GM21576 (cell line): ENCODE measurements at regions not wholly inside any gene's neighbourhood (a gene's known extent, or its start where the extent isn't known, plus 50 kb on each side); places are given as distances from the start of the nearest gene placed in this dataset.

Source experiments
- ATAC-seq: cut with Tn5 transposase; IDR thresholded peaks from one replicate; pipeline ENCODE4 v1.9.1; 2021; ENCODE audit warnings: mild to moderate bottlenecking, moderate library complexity; ENCODE audit not compliant: unreplicated experiment

- ATAC-seq = no peak
Observed at GRCh38 chr6:102549221-102549874, 1155.8 kb downstream of the GRIK2 start.

- ATAC-seq = no peak
Observed at GRCh38 chr6:102525336-102525735, 1131.8 kb downstream of the GRIK2 start.

GRCh38 chr6:102520966-102521365, 1127.5 kb downstream of the GRIK2 start:
- ATAC-seq = no peak

- ATAC-seq = no peak
Observed at GRCh38 chr6:102517506-102517905, 1124.0 kb downstream of the GRIK2 start.

- no peak for ATAC-seq
Observed at GRCh38 chr6:102501615-102502014, 1108.1 kb downstream of the GRIK2 start.

GRCh38 chr6:102494808-102495207, 1101.3 kb downstream of the GRIK2 start:
- no peak for ATAC-seq

GRCh38 chr6:102493485-102493884, 1100.0 kb downstream of the GRIK2 start:
- no peak for ATAC-seq

- no peak for ATAC-seq
Observed at GRCh38 chr6:102488729-102489128, 1095.2 kb downstream of the GRIK2 start.

GRCh38 chr6:102485480-102485879, 1092.0 kb downstream of the GRIK2 start:
- no peak for ATAC-seq

- no peak for ATAC-seq
Observed at GRCh38 chr6:102474041-102474807, 1080.7 kb downstream of the GRIK2 start.

GRCh38 chr6:102458990-102459389, 1065.5 kb downstream of the GRIK2 start:
- no peak for ATAC-seq

GRCh38 chr6:102438171-102438570, 1044.7 kb downstream of the GRIK2 start:
- ATAC-seq = no peak

- ATAC-seq = no peak
Observed at GRCh38 chr6:102417368-102417998, 1024.0 kb downstream of the GRIK2 start.

GRCh38 chr6:102415891-102416290, 1022.4 kb downstream of the GRIK2 start:
- no peak for ATAC-seq

GRCh38 chr6:102411796-102412195, 1018.3 kb downstream of the GRIK2 start:
- no peak for ATAC-seq

GRCh38 chr6:102407886-102408741, 1014.6 kb downstream of the GRIK2 start:
- no peak for ATAC-seq

- ATAC-seq = no peak
Observed at GRCh38 chr6:102405860-102406259, 1012.4 kb downstream of the GRIK2 start.

- ATAC-seq = no peak
Observed at GRCh38 chr6:102402635-102403329, 1009.3 kb downstream of the GRIK2 start.

GRCh38 chr6:102398788-102399390, 1005.4 kb downstream of the GRIK2 start:
- ATAC-seq = no peak

- ATAC-seq = no peak
Observed at GRCh38 chr6:102390541-102390940, 997.0 kb downstream of the GRIK2 start.
